ENCODE measurements at regions not wholly inside any gene's neighbourhood (a gene's known extent, or its start where the extent isn't known, plus 50 kb on each side); places are given as distances from the start of the nearest gene placed in this dataset.
"Not testable (repeated sequence)": the region's sequence is repeated elsewhere in the genome, so short reads cannot be mapped to it uniquely, and the experiment has no call there.

DNA sequence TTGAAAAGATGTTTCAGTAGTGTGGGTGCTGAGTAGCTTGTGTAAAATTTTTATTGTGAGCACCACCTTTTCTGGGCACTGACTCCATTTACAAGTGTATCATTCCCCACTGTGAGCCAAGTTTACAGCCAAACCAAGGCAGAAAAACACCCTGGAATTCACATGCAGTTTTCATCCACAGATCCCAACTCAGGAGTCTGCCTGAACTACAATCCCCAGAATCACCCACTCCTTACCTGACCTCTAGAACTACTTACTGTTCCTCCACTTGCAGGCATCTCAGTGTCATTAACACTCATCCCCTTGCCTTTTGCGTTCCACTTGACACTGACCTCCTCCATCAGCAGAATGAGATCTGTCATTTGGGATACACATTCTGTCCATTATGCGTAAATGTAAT, 2042.6 kb upstream of the CDH6 start:
- TF ChIP-seq, protein P1, sequence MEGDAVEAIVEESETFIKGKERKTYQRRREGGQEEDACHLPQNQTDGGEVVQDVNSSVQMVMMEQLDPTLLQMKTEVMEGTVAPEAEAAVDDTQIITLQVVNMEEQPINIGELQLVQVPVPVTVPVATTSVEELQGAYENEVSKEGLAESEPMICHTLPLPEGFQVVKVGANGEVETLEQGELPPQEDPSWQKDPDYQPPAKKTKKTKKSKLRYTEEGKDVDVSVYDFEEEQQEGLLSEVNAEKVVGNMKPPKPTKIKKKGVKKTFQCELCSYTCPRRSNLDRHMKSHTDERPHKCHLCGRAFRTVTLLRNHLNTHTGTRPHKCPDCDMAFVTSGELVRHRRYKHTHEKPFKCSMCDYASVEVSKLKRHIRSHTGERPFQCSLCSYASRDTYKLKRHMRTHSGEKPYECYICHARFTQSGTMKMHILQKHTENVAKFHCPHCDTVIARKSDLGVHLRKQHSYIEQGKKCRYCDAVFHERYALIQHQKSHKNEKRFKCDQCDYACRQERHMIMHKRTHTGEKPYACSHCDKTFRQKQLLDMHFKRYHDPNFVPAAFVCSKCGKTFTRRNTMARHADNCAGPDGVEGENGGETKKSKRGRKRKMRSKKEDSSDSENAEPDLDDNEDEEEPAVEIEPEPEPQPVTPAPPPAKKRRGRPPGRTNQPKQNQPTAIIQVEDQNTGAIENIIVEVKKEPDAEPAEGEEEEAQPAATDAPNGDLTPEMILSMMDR (IDR thresholded peaks at IDR 0.05): no peak
- no peak overlapping the region for H3K27ac ChIP-seq

DNA sequence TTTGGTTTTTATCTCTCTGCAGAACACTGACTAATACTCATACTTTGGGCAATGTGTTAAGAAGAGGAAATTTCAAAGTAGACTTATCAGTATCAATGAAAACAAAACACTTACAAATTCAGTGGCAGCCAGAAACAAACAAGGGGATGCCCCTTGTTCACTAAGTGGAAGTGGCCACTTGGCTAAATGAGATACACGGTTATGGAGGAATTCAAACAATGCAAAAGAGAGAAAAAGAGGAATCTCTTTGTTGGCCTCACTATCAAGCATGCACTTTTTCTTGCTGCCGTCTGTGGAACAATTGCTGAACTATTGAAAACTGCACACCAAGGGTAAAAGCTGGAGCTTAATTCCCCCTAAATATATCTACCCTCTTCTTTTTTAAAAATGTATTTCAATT, 2044.9 kb upstream of the CDH6 start:
- H3K27ac ChIP-seq: no peak overlapping the region
- TF ChIP-seq, protein P1 (IDR thresholded peaks at IDR 0.05): no peak
- no peak for TF ChIP-seq ZFX (IDR thresholded peaks at IDR 0.05; ENCODE audit: borderline replicate concordance)

DNA sequence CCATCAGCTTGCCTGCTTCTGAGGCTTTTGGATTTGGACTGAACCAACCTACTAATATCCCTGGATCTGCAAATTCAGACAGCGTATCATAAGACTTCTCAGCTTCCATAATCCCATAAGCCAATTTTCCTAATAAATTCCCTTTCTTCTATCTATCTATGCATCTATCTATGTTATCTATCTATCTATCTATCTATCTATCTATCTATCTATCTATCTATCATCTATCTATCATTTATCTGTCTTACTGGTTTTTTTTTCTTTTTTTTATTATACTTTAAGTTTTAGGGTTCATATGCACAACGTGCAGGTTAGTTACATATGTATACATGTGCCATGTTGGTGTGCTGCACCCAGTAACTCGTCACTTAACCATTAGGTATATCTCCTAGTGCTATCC, 2045.4 kb upstream of the CDH6 start:
- no peak for TF ChIP-seq ZFX (IDR thresholded peaks at IDR 0.05; ENCODE audit: borderline replicate concordance)
- H3K27ac ChIP-seq: no peak overlapping the region

DNA sequence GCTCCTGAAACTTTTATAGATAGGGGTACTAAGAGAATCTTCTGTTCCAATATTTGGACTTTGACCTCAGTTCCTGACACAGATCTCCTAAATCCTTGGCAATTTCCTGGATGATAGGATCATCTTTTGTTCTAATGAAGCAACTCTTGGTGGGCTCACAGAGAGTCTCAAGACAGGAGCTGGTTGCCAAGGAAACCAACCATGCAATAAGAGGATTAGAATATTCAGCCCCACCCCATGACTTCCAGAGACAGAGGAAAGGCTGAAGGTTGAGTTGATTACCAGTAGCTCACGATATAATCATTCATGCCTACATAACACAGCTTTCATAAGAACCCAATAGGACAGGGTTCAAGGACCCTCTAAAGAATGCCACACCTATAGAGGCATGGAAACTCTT, 2050.2 kb upstream of the CDH6 start:
- no peak overlapping the region for H3K27ac ChIP-seq
- TF ChIP-seq, protein P1 (IDR thresholded peaks at IDR 0.05): no peak
- TF ChIP-seq ZFX (IDR thresholded peaks at IDR 0.05; ENCODE audit: borderline replicate concordance): no peak

DNA sequence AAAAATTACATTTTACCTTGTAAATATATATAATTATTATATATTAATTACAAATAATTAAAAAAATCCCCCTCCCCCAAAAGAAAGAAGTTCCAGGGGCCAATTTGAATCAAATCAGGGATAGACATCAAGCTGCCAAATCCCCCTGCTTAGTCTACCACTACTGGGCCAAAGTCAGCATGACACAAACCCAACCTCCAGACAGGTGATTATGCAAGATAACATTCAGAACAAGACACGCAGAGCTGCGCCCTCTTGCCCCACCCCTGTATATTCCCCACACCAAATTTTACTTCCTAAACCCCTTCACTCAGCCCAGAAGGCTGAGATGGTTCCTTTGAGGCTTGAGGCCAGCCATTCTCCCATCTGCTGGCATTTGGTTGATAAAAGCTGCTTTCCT, 2059.1 kb upstream of the CDH6 start:
- TF ChIP-seq ZFX (IDR thresholded peaks at IDR 0.05; ENCODE audit: borderline replicate concordance): no peak
- TF ChIP-seq, protein P1 (IDR thresholded peaks at IDR 0.05): no peak
- H3K27ac ChIP-seq: no peak overlapping the region

DNA sequence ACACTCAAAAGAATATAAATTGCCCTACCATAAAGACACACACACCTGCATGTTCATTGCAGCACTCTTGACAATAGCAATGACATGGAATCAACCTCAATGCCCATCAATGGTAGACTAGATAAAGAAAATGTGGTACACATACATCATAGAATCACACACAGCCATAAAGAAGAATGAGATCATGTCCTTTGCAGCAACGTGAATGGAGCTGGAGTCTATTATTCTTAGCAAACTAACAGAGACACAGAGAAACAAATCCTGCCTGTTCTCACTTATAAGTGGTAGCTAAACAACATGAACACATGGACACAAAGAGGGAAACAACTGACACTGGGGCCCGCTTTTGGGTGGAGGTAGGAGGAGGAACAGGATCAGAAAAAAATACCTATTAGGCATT, 2062.2 kb upstream of the CDH6 start:
- TF ChIP-seq ZFX (IDR thresholded peaks at IDR 0.05; ENCODE audit: borderline replicate concordance): no peak
- TF ChIP-seq, protein P1 (IDR thresholded peaks at IDR 0.05): no peak
- no peak overlapping the region for H3K27ac ChIP-seq

DNA sequence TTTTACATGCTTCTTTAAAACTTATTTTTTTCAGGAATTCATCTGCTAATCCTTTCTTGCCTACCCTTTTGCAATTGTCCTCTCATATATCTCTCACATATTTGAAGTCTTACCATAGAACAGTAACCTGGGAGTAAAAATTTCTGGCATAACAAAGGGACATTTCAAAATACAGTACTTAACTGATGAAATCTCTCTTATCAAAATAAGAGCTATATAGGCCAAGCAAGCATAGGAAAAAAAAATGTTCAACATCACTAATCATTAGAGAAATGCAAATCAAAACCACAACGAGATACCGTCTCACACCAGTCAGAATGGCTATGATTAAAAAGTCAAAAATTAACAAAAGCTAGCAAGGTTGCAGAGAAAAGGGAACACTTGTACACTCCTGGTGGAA, 2062.7 kb upstream of the CDH6 start:
- H3K27ac ChIP-seq: no peak overlapping the region
- TF ChIP-seq ZFX (IDR thresholded peaks at IDR 0.05; ENCODE audit: borderline replicate concordance): no peak
- TF ChIP-seq, protein P1 (IDR thresholded peaks at IDR 0.05): no peak

DNA sequence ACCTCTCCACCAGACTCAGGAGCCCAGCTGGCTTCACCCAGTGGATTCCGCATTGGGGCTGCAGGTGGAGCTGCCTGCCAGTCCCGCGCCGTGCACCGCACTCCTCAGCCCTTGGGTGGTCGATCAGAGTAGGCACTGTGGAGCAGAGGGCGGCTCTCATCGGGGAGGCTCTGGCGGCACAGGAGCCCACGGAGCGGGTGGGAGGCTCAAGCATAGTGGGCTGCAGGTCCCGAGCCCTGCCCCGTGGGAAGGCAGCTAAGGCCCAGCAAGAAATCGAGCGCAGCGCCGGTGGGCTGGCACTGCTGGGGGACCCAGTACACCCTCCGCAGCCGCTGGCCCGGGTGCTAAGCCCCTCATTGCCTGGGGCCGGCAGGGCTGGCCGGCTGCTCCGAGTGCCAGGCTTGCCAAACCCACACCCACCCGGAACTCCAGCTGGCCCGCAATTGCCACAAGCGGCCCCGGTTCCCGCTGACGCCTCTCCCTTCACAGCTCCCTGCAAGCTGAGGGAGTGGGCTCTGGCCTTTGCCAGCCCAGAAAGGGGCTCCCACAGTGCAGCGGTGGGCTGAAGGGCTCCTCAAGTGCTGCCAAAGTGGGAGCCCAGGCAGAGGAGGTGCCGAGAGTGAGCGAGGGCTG, 2065.8 kb upstream of the CDH6 start:
- H3K27ac ChIP-seq: not testable (repeated sequence)

DNA sequence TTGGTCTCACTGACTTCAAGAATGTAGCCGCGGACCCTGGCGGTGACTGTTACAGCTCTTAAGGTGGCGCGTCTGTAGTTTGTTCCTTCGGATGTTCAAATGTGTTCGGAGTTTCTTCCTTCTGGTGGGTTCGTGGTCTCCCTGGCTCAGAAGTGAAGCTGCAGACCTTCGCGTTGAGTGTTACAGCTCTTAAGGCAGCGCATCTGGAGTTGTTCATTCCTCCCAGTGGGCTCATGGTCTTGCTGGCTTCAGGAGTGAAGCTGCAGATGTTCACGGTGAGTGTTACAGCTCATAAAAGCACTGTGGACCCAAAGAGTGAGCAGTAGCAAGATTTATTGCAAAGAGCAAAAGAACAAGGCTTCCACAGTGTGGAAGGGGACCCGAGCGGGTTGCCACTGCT, 2067.0 kb upstream of the CDH6 start:
- not testable (repeated sequence) for H3K27ac ChIP-seq
